Calu3 (cell line): ENCODE measurements at regions not wholly inside any gene's neighbourhood (a gene's known extent, or its start where the extent isn't known, plus 50 kb on each side); places are given as distances from the start of the nearest gene placed in this dataset.

Experiments used
- BruUV-seq: library from RNA; stranded (reverse); fragments of 400-500 nt; replicated peaks from 2 replicates; lab custom pipeline; 2021; lab: Mats Ljungman, UMichigan
- CTCF ChIA-PET: fragments of 300-600 bp; sonication (Branson Sonifier 250); formaldehyde crosslinking; loops from one replicate; lab custom pipeline; 2022; ENCODE audit warnings: antibody characterized with exemption; lab: Charles Lee
- DNase-seq: peaks from one replicate; pipeline ENCODE4 v3.0.0; 2022
- H3K27ac Mint-ChIP-seq: one replicate; pipeline ENCODE4 v1.8.0; 2022; ENCODE audit warnings: mixed read lengths; ENCODE audit not compliant: unreplicated experiment
- H3K27me3 Mint-ChIP-seq: one replicate; pipeline ENCODE4 v1.8.0; 2022; ENCODE audit warnings: mixed read lengths; ENCODE audit not compliant: unreplicated experiment
- H3K36me3 Mint-ChIP-seq: one replicate; pipeline ENCODE4 v1.8.0; 2022; ENCODE audit warnings: mild to moderate bottlenecking, moderate library complexity, mixed read lengths; ENCODE audit not compliant: insufficient read depth, unreplicated experiment
- H3K4me1 Mint-ChIP-seq: one replicate; pipeline ENCODE4 v1.8.0; 2022; ENCODE audit warnings: mild to moderate bottlenecking, low read depth, mixed read lengths; ENCODE audit not compliant: unreplicated experiment
- H3K4me3 Mint-ChIP-seq: one replicate; pipeline ENCODE4 v1.8.0; 2022; ENCODE audit warnings: mild to moderate bottlenecking, low read depth, moderate library complexity, mixed read lengths; ENCODE audit not compliant: unreplicated experiment
- H3K9me3 Mint-ChIP-seq: one replicate; pipeline ENCODE4 v1.8.0; 2022; ENCODE audit warnings: low read depth, mixed read lengths; ENCODE audit not compliant: unreplicated experiment
- intact Hi-C: fragments of 100-400 bp; cut with micrococcal nuclease; formaldehyde crosslinking; loops from one replicate; pipeline ENCODE4 v1.10.0; 2022; ENCODE audit not compliant: unreplicated experiment
- TF ChIP-seq, protein P1 (sequence below): fragments of 200-600 bp; IDR thresholded peaks from one replicate; pipeline ENCODE4 v1.8.0; 2022; ENCODE audit warnings: antibody characterized with exemption; ENCODE audit not compliant: unreplicated experiment

DNA sequence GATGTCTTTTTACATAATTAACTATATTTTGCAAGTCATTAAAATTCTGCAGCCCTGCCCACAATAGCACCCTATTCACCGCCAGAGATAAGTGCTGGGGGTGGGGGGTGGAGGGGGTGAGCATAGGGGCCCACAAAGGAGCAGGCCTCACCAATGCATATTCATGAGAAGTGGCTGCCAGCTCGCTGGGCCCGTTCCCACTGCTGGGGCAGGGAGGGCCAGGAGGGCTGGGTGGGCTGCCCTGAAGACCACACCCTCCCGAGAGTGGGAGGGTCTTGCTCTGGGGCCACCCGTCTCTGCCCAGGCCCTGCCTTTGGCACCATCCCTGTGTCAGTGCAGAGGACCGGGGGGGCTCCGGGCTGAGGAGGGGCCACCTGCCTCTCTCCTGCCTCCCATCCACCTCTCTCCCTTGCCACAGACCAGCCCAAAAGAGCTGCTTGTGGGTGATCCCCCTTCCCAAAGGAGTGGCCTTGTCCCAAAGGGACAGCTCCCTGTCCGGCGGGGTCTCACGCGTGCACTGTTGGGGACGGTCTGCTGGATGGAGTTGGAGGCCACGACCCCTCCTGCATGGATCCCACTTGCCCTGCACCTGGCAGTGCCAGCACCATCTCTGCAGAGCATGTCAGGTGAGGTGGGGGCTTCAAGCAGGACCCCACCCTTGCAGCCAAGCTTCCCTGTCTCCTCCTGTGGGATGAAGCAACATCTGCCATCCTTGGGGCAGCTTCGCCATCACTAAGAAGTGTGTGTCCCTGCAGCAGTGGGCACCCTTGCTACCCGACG is 138.8 kb upstream of the GPC1 start:
- Mint-ChIP-seq H3K27me3 (peaks cover 66% of the 10 kb centered on the region), H3K4me3 (no peak overlapping the region), H3K36me3 (no peaks in the 10 kb centered on the region), H3K27ac (no peak overlapping the region), H3K4me1 (no peaks in the 10 kb centered on the region), H3K9me3 (no peaks in the 10 kb centered on the region)
- BruUV-seq, result no TSS peak
- intact Hi-C loops, result no loop called here
- TF ChIP-seq, protein P1, sequence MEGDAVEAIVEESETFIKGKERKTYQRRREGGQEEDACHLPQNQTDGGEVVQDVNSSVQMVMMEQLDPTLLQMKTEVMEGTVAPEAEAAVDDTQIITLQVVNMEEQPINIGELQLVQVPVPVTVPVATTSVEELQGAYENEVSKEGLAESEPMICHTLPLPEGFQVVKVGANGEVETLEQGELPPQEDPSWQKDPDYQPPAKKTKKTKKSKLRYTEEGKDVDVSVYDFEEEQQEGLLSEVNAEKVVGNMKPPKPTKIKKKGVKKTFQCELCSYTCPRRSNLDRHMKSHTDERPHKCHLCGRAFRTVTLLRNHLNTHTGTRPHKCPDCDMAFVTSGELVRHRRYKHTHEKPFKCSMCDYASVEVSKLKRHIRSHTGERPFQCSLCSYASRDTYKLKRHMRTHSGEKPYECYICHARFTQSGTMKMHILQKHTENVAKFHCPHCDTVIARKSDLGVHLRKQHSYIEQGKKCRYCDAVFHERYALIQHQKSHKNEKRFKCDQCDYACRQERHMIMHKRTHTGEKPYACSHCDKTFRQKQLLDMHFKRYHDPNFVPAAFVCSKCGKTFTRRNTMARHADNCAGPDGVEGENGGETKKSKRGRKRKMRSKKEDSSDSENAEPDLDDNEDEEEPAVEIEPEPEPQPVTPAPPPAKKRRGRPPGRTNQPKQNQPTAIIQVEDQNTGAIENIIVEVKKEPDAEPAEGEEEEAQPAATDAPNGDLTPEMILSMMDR, result no peak
- CTCF ChIA-PET, result interaction anchor here (0.8 kb wide), 1 partner anchor 981 kb away, joined by 3 read pairs; no protein-coding TSS in a partner anchor
- DNase-seq, result no peak

DNA sequence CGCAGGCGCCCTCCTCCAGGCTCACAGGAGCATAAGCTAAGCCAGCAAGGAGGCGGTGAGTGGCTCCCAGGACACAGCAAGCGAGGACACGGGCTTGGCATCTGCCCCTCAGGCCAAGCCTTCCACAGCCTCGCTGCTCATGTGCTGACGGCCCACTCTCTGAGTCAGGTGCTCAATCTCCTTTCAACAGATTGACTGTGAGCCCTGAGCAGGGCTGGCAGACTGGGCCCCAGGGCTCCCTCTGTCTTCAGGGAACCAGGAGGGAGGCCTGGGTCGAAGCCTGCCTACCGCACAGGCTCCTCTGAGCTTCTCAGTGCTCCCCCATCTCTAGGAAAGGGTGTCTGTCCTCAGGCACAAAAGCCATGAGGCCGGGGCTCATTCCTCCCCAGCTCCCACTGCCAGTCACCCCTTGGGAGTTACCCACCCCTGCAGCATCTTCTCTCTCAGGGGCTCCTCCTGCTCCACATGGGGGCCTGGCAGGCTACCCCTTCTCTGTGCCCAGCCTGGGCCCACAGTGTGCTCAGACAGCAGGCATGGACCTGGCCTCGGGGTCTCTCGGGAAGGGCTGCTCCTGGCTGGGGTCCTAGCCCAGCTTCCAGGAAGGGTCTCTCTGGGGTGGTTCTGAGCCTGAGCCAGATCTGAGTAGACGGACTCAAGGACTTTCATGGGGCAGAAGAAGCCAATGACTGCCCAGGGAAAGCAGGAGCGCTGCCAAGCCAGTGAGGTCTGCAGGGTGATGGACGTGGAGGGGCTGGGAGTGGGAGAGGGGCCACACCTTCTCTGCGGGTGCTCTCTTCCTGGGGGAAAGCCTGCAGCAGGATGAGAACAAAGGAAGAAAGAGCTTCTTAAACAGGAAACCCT is 138.0 kb upstream of the GPC1 start:
- CTCF ChIA-PET, result interaction anchor here (0.8 kb wide), 1 partner anchor 981 kb away, joined by 3 read pairs; no protein-coding TSS in a partner anchor
- BruUV-seq, result no TSS peak
- no peak overlapping the region for H3K27ac Mint-ChIP-seq
- H3K4me1 Mint-ChIP-seq, result no peaks in the 10 kb centered on the region
- DNase-seq, result no peak
- H3K27me3 Mint-ChIP-seq, result peaks cover 65% of the 10 kb centered on the region
- TF ChIP-seq, protein P1, result no peak
- no peaks in the 10 kb centered on the region for H3K36me3 Mint-ChIP-seq
- H3K4me3 Mint-ChIP-seq, result no peak overlapping the region
- H3K9me3 Mint-ChIP-seq, result no peaks in the 10 kb centered on the region
- intact Hi-C loops, result no loop called here

DNA sequence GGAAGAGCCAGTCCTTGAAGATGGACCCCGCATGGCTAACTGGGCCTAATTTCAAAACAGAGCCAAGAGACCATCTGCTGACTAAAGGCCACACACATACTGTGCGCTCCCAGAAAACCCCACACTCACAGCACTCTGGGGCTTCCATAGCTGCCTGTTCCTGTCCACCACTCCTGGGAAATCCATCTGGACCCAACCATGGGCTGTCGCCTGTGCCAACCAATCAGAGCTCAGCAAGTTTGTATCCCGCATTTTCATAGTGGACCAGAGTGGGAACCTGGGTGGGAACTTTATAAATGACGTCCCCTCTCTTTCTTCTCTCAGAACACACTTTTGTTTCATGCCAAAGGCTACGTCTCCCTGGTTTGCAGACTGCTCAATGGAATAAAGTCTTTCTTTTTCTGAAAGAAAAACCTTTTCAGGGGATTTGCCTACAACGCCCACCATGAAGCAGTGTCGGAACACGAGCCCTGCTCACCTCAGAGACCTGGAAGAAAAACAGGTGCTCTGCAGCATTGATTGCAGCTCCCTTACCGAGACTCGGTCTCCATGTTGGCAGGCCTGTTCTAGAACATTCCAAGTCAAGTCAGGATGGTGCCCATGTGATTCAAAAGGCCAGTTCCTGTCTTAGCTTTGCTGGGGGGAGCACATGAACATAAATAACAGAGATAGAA is 137.2 kb upstream of the GPC1 start:
- H3K27ac Mint-ChIP-seq, result no peak overlapping the region
- no TSS peak for BruUV-seq
- no peaks in the 10 kb centered on the region for H3K4me1 Mint-ChIP-seq
- no peak for DNase-seq
- H3K4me3 Mint-ChIP-seq, result no peak overlapping the region
- TF ChIP-seq, protein P1, result no peak
- no peaks in the 10 kb centered on the region for H3K36me3 Mint-ChIP-seq
- CTCF ChIA-PET, result no interaction called here
- no peaks in the 10 kb centered on the region for H3K9me3 Mint-ChIP-seq
- H3K27me3 Mint-ChIP-seq, result peaks cover 63% of the 10 kb centered on the region
- intact Hi-C loops, result no loop called here
